ENCODE measurements at regions not wholly inside any gene's neighbourhood (a gene's known extent, or its start where the extent isn't known, plus 50 kb on each side); places are given as distances from the start of the nearest gene placed in this dataset.

GRCh38 chr22:19610518-19611253 lies 86.5 kb upstream of the CLDN5 start:
- TF ChIP-seq POLR2A (IDR thresholded peaks at IDR 0.05; ENCODE audit: low read depth, low read length) (no peak), POLR2AphosphoS5 (IDR thresholded peaks at IDR 0.05; ENCODE audit: low read depth, low read length) (no peak)
